Hepatocyte (in vitro differentiated cells): ENCODE measurements at regions not wholly inside any gene's neighbourhood (a gene's known extent, or its start where the extent isn't known, plus 50 kb on each side); places are given as distances from the start of the nearest gene placed in this dataset.

ENCODE experiments used
- DNase-seq: peaks from one replicate; pipeline ENCODE4 v3.0.0-alpha.2; 2016; ENCODE audit warnings: low spot score
- H2AFZ ChIP-seq: fragments of 200-600 bp; sonication (generic); 2 replicates; pipeline ENCODE4 v1.6.0; 2016; ENCODE audit warnings: antibody characterized with exemption, mild to moderate bottlenecking
- H3K27ac ChIP-seq: fragments of 200-600 bp; sonication (generic); 2 replicates; pipeline ENCODE4 v1.5.1; 2016; ENCODE audit warnings: mild to moderate bottlenecking
- H3K27me3 ChIP-seq: fragments of 200-600 bp; sonication (generic); 2 replicates; pipeline ENCODE4 v1.6.1; 2016
- H3K36me3 ChIP-seq: fragments of 200-600 bp; sonication (generic); replicated peaks from 2 replicates; pipeline ENCODE4 v1.5.1; 2016; ENCODE audit warnings: low read depth; ENCODE audit not compliant: insufficient read depth
- H3K4me1 ChIP-seq: fragments of 200-600 bp; sonication (generic); 2 replicates; pipeline ENCODE4 v1.5.1; 2016; ENCODE audit warnings: mild to moderate bottlenecking, moderate library complexity; ENCODE audit not compliant: insufficient read depth
- H3K4me2 ChIP-seq: fragments of 200-600 bp; sonication (generic); 2 replicates; pipeline ENCODE4 v1.6.0; 2016
- H3K4me3 ChIP-seq: fragments of 200-600 bp; sonication (generic); 2 replicates; pipeline ENCODE4 v1.5.1; 2016; ENCODE audit warnings: mild to moderate bottlenecking
- H3K79me2 ChIP-seq: fragments of 200-600 bp; sonication (generic); 2 replicates; pipeline ENCODE4 v1.6.0; 2017; ENCODE audit warnings: mild to moderate bottlenecking
- H3K9me2 ChIP-seq: fragments of 200-600 bp; sonication (generic); replicated peaks from 2 replicates; pipeline ENCODE4 v1.6.0; 2017; ENCODE audit warnings: mild to moderate bottlenecking; ENCODE audit not compliant: insufficient read depth
- H3K9me3 ChIP-seq: fragments of 200-600 bp; sonication (generic); 2 replicates; pipeline ENCODE4 v1.5.1; 2016; ENCODE audit warnings: low read depth, mild to moderate bottlenecking
- H4K20me1 ChIP-seq: fragments of 200-600 bp; sonication (generic); 2 replicates; pipeline ENCODE4 v1.6.0; 2016; ENCODE audit warnings: mild to moderate bottlenecking; ENCODE audit not compliant: insufficient read depth, poor library complexity, severe bottlenecking
- EZH2 ChIP-seq: fragments of 200-600 bp; sonication (generic); IDR thresholded peaks from 2 replicates; pipeline ENCODE4 v1.6.1; 2016; ENCODE audit warnings: antibody characterized with exemption, mild to moderate bottlenecking, borderline replicate concordance
- EZH2phosphoT487 ChIP-seq: fragments of 200-600 bp; sonication (generic); IDR thresholded peaks from one replicate; pipeline ENCODE4 v1.6.1; 2018; ENCODE audit warnings: antibody characterized with exemption, mild to moderate bottlenecking, low read depth, moderate library complexity; ENCODE audit not compliant: unreplicated experiment, severe bottlenecking
- WGBS: methylation state at CpG from one replicate; pipeline ENCODE4 v1.1.6; 2016; ENCODE audit warnings: low lambda C conversion rate; ENCODE audit errors: missing lambda C conversion rate; 5-methylcytosine and 5-hydroxymethylcytosine counted together
- TF ChIP-seq, protein P1 (sequence below): fragments of 200-600 bp; sonication (generic); IDR thresholded peaks from 2 replicates; pipeline ENCODE4 v1.5.1; 2016; ENCODE audit warnings: antibody characterized with exemption, mild to moderate bottlenecking; ENCODE audit not compliant: poor library complexity

DNA sequence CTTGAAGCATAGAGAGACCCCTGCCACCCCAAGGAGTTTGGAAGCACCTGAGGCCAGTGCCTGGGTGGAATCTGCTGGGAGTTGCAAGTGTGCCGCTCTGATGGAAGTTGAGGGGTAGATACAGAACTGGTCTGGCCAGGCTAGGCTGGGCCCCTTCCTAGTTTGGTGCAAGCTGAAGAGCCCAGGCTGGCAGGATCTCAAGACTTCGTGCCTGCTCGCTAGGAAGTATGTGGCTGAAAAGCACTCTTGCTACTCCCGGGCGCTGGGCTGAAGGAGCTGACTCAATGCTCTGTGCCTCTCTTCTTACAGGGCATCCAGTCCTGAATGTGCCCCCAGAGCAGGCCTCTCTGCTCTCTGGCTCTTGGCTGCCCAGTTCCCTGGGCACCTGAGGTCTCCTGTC lies 51.7 kb upstream of the PJA1 start:
- H3K4me1 ChIP-seq: peaks cover 3% of the 10 kb centered on the region
- H3K79me2 ChIP-seq: no peaks in the 10 kb centered on the region
- no peaks in the 10 kb centered on the region for H3K9me3 ChIP-seq
- no peak for TF ChIP-seq EZH2
- TF ChIP-seq, protein P1, sequence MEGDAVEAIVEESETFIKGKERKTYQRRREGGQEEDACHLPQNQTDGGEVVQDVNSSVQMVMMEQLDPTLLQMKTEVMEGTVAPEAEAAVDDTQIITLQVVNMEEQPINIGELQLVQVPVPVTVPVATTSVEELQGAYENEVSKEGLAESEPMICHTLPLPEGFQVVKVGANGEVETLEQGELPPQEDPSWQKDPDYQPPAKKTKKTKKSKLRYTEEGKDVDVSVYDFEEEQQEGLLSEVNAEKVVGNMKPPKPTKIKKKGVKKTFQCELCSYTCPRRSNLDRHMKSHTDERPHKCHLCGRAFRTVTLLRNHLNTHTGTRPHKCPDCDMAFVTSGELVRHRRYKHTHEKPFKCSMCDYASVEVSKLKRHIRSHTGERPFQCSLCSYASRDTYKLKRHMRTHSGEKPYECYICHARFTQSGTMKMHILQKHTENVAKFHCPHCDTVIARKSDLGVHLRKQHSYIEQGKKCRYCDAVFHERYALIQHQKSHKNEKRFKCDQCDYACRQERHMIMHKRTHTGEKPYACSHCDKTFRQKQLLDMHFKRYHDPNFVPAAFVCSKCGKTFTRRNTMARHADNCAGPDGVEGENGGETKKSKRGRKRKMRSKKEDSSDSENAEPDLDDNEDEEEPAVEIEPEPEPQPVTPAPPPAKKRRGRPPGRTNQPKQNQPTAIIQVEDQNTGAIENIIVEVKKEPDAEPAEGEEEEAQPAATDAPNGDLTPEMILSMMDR: no peak
- TF ChIP-seq EZH2phosphoT487: no peak
- H4K20me1 ChIP-seq: no peaks in the 10 kb centered on the region
- no peak overlapping the region for H3K4me3 ChIP-seq
- no peak overlapping the region for H3K4me2 ChIP-seq
- H3K27ac ChIP-seq: no peak overlapping the region
- no peaks in the 10 kb centered on the region for H3K9me2 ChIP-seq
- no peaks in the 10 kb centered on the region for H3K36me3 ChIP-seq
- H2AFZ ChIP-seq: no peak overlapping the region
- no peaks in the 10 kb centered on the region for H3K27me3 ChIP-seq
- WGBS: 75% methylated on average over 5 of the region's 5 CpGs
- DNase-seq: no peak

DNA sequence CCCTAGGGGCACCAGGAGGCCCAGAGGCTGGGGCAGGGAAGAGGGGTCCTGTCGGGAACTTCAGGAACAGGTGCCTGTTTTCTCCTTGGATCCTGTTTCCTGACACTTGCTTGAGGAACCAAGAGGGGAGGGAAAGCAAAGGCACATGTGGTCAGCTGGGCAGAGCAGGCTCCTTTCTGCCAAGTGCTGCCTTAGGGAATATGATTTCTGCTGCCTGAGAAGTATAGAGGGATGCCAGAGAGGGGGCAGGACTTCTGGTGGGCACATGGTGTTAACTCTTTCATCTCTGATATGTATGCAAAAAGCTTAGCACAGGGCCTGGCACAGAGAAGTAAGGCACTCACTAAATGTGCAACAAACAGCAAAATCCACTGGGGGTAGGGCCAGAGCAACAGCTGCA lies 51.2 kb upstream of the PJA1 start:
- H3K4me1 ChIP-seq: no peaks in the 10 kb centered on the region
- 64% methylated on average over 1 of the region's 1 CpG for WGBS
- H3K79me2 ChIP-seq: no peaks in the 10 kb centered on the region
- H3K27ac ChIP-seq: no peak overlapping the region
- no peaks in the 10 kb centered on the region for H3K27me3 ChIP-seq
- H4K20me1 ChIP-seq: no peaks in the 10 kb centered on the region
- no peak overlapping the region for H2AFZ ChIP-seq
- TF ChIP-seq, protein P1: no peak
- TF ChIP-seq EZH2 (no peak), EZH2phosphoT487 (no peak)
- H3K4me3 ChIP-seq: no peak overlapping the region
- no peak for DNase-seq
- no peaks in the 10 kb centered on the region for H3K9me3 ChIP-seq
- H3K36me3 ChIP-seq: no peaks in the 10 kb centered on the region
- no peaks in the 10 kb centered on the region for H3K9me2 ChIP-seq
- no peak overlapping the region for H3K4me2 ChIP-seq

DNA sequence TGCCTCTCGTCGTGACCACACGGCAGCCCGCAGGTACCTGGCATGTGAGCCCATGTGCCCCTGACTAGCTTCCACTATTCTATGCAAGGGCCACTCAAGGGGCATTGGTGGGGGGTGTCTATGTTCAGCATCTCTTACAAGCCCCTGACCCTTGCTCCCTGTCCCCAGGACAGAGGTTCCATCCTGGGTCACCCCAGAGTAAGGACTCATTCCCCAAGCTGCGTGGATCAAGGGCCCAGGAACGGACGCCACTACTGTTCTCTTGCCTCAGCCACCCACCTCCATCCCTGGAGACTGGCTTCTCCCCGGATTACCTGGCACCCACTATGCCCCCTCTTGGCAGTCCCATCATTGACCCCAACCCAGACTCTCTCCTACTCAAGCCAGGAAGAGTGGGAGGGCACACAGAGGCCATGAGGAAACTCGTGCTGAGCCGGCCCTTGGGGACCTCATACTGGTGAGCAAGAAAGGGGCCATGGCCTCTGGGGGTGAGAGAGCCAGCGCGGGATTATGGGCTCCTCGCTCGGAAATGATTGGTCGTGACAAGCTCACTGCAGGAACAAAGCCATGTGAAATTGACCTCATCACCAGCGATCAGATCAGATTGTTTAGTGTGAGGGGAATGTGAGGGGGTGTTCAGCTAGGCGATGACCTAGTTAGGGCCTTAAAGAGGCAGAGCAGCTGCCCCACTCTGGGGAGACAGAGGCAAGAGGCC lies 50.1 kb upstream of the PJA1 start:
- Histone ChIP-seq H4K20me1 (no peaks in the 10 kb centered on the region), H3K9me2 (no peaks in the 10 kb centered on the region), H3K9me3 (no peaks in the 10 kb centered on the region), H3K4me1 (no peaks in the 10 kb centered on the region), H3K36me3 (no peaks in the 10 kb centered on the region), H3K4me3 (no peak overlapping the region), H3K4me2 (no peak overlapping the region), H3K79me2 (no peaks in the 10 kb centered on the region), H2AFZ (no peak overlapping the region), H3K27ac (no peak overlapping the region), H3K27me3 (no peaks in the 10 kb centered on the region)
- no peak for DNase-seq
- TF ChIP-seq, protein P1: no peak
- no peak for TF ChIP-seq EZH2phosphoT487
- 87% methylated on average over 17 of the region's 17 CpGs for WGBS
